Smooth muscle cell (in vitro differentiated cells): ENCODE measurements at regions not wholly inside any gene's neighbourhood (a gene's known extent, or its start where the extent isn't known, plus 50 kb on each side); places are given as distances from the start of the nearest gene placed in this dataset.

ENCODE experiments used
- DNase-seq: peaks from one replicate; lab custom pipeline; 2025; ENCODE audit not compliant: unreplicated experiment; lab: John Stamatoyannopoulos, UW
- H2AFZ ChIP-seq: fragments of 200-600 bp; sonication (generic); 2 replicates; pipeline ENCODE4 v1.6.0; 2016; ENCODE audit warnings: antibody characterized with exemption, low read depth, mild to moderate bottlenecking
- H3F3A ChIP-seq: fragments of 200-600 bp; sonication (generic); 2 replicates; pipeline ENCODE4 v1.6.0; 2017; ENCODE audit warnings: antibody characterized with exemption, low read depth
- H3K27ac ChIP-seq: fragments of 200-600 bp; sonication (generic); 2 replicates; pipeline ENCODE4 v1.5.1; 2016; ENCODE audit warnings: low read depth, mild to moderate bottlenecking
- H3K27me3 ChIP-seq: fragments of 200-600 bp; sonication (generic); 2 replicates; pipeline ENCODE4 v1.6.1; 2016; ENCODE audit warnings: low read depth, mild to moderate bottlenecking
- H3K36me3 ChIP-seq: fragments of 200-600 bp; sonication (generic); 2 replicates; pipeline ENCODE4 v1.5.1; 2016; ENCODE audit warnings: low read depth
- H3K4me1 ChIP-seq: fragments of 200-600 bp; sonication (generic); 2 replicates; pipeline ENCODE4 v1.5.1; 2016; ENCODE audit warnings: low read depth
- H3K4me2 ChIP-seq: fragments of 200-600 bp; sonication (generic); 2 replicates; pipeline ENCODE4 v1.6.0; 2016; ENCODE audit warnings: mild to moderate bottlenecking
- H3K4me3 ChIP-seq: fragments of 200-600 bp; sonication (generic); 2 replicates; pipeline ENCODE4 v1.5.1; 2016; ENCODE audit warnings: mild to moderate bottlenecking
- H3K79me2 ChIP-seq: fragments of 200-600 bp; sonication (generic); 2 replicates; pipeline ENCODE4 v1.6.0; 2016; ENCODE audit warnings: low read depth, mild to moderate bottlenecking
- H3K9ac ChIP-seq: fragments of 200-600 bp; sonication (generic); 2 replicates; pipeline ENCODE4 v1.6.0; 2016; ENCODE audit warnings: low read depth
- H3K9me3 ChIP-seq: fragments of 200-600 bp; sonication (generic); replicated peaks from 2 replicates; pipeline ENCODE4 v1.5.1; 2016; ENCODE audit warnings: low read depth
- H4K20me1 ChIP-seq: fragments of 200-600 bp; sonication (generic); 2 replicates; pipeline ENCODE4 v1.6.0; 2016; ENCODE audit warnings: low read depth
- WGBS: methylation state at CpG from one replicate; pipeline ENCODE4 v1.1.7; 2016; ENCODE audit warnings: low lambda C conversion rate; 5-methylcytosine and 5-hydroxymethylcytosine counted together
- TF ChIP-seq, protein P1 (sequence below): fragments of 200-600 bp; sonication (generic); IDR thresholded peaks from 2 replicates; pipeline ENCODE4 v1.5.1; 2017; ENCODE audit warnings: borderline replicate concordance, mild to moderate bottlenecking, antibody characterized with exemption; ENCODE audit not compliant: insufficient read depth, poor library complexity, severe bottlenecking

DNA sequence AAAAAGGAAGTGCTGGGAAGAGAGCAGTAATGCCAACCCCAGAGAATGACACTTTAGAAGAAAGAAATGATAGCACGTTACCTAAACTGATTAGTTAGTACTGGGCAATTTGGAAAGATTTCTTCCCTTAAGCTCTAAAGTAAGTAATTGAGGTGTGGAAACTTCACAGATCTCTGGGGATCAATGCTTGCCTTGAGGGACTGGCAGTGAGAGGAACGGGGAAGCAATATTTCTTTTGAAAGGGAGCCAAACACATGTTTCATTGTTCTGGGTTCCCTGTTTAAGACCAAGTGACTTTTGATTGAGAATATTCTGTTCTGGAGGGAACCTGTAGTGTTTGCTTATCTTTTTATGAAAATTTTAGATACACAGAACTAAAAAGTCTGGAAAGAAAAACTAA lies 190.5 kb downstream of the NDFIP2 start:
- H3F3A ChIP-seq, result no peaks in the 10 kb centered on the region
- H3K4me2 ChIP-seq, result no peak overlapping the region
- no peaks in the 10 kb centered on the region for H3K79me2 ChIP-seq
- no peaks in the 10 kb centered on the region for H3K36me3 ChIP-seq
- no peaks in the 10 kb centered on the region for H3K4me1 ChIP-seq
- no peak overlapping the region for H3K4me3 ChIP-seq
- H3K27me3 ChIP-seq, result no peaks in the 10 kb centered on the region
- H3K9ac ChIP-seq, result no peak overlapping the region
- no peaks in the 10 kb centered on the region for H3K9me3 ChIP-seq
- TF ChIP-seq, protein P1, sequence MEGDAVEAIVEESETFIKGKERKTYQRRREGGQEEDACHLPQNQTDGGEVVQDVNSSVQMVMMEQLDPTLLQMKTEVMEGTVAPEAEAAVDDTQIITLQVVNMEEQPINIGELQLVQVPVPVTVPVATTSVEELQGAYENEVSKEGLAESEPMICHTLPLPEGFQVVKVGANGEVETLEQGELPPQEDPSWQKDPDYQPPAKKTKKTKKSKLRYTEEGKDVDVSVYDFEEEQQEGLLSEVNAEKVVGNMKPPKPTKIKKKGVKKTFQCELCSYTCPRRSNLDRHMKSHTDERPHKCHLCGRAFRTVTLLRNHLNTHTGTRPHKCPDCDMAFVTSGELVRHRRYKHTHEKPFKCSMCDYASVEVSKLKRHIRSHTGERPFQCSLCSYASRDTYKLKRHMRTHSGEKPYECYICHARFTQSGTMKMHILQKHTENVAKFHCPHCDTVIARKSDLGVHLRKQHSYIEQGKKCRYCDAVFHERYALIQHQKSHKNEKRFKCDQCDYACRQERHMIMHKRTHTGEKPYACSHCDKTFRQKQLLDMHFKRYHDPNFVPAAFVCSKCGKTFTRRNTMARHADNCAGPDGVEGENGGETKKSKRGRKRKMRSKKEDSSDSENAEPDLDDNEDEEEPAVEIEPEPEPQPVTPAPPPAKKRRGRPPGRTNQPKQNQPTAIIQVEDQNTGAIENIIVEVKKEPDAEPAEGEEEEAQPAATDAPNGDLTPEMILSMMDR, result no peak
- no peak for DNase-seq
- WGBS, result 57% methylated on average over 2 of the region's 2 CpGs
- H2AFZ ChIP-seq, result no peak overlapping the region
- no peaks in the 10 kb centered on the region for H4K20me1 ChIP-seq
- no peak overlapping the region for H3K27ac ChIP-seq

DNA sequence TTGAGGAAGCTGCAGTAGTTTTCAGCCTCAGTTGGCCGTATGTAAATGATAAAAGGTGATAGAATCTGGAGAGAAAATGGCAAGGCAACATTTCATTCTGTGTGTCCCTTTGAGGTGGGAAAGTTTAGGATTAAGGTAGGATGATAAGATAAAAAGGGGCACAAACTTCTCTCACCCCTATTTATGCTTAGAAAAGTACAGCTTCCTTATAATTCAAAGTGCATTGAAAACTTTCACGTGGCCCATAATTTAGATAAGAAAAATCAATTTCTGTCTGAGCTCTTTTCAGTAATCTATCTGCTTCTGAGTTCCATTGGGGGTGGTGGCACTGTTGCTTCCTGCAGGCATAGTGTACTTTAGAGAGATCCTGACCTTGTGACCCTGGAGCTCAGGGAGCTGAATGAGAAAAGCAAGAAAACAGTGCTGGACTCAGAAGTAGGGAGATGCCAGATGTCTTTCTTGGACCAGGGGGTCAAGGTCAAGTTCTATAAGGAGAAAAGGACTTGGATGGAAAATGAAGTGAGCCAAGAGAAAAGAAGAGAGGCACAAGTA lies 187.3 kb downstream of the NDFIP2 start:
- Histone ChIP-seq H3K27me3 (no peaks in the 10 kb centered on the region), H3K9me3 (no peaks in the 10 kb centered on the region), H3K9ac (no peak overlapping the region), H3K36me3 (no peaks in the 10 kb centered on the region), H2AFZ (no peak overlapping the region), H3K27ac (no peak overlapping the region), H3K4me3 (no peak overlapping the region), H4K20me1 (no peaks in the 10 kb centered on the region), H3K79me2 (no peaks in the 10 kb centered on the region), H3K4me1 (peaks cover 2% of the 10 kb centered on the region), H3F3A (no peaks in the 10 kb centered on the region), H3K4me2 (no peak overlapping the region)
- TF ChIP-seq, protein P1, result no peak
- 82% methylated on average over 2 of the region's 2 CpGs for WGBS
- no peak for DNase-seq

DNA sequence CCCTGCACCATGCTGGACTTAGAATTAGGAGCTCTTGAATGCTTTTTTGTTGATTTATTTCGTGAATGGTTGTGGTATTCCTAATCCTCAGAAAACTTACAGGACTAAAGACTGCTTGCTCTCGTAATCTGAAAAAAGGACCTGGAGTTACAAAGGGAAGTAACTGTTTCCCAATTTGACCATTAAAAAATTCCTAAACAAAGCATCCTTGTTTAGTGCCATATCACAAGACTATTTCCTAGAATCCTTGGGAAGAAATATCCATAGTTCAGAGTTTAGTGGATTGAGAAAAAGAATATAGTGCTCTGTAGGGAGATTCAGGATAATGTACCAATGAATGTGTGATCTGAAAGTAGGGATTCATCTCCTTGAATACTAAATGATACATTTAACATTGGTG lies 186.8 kb downstream of the NDFIP2 start:
- H3F3A ChIP-seq, result no peaks in the 10 kb centered on the region
- no peaks in the 10 kb centered on the region for H3K9me3 ChIP-seq
- 59% methylated on average over 2 of the region's 2 CpGs for WGBS
- no peak overlapping the region for H3K9ac ChIP-seq
- TF ChIP-seq, protein P1, result no peak
- no peak overlapping the region for H2AFZ ChIP-seq
- no peaks in the 10 kb centered on the region for H3K36me3 ChIP-seq
- peaks cover 8% of the 10 kb centered on the region for H3K4me1 ChIP-seq
- no peak overlapping the region for H3K27ac ChIP-seq
- H3K79me2 ChIP-seq, result no peaks in the 10 kb centered on the region
- H3K4me3 ChIP-seq, result no peak overlapping the region
- no peak overlapping the region for H3K4me2 ChIP-seq
- H4K20me1 ChIP-seq, result no peaks in the 10 kb centered on the region
- no peaks in the 10 kb centered on the region for H3K27me3 ChIP-seq
- no peak for DNase-seq

DNA sequence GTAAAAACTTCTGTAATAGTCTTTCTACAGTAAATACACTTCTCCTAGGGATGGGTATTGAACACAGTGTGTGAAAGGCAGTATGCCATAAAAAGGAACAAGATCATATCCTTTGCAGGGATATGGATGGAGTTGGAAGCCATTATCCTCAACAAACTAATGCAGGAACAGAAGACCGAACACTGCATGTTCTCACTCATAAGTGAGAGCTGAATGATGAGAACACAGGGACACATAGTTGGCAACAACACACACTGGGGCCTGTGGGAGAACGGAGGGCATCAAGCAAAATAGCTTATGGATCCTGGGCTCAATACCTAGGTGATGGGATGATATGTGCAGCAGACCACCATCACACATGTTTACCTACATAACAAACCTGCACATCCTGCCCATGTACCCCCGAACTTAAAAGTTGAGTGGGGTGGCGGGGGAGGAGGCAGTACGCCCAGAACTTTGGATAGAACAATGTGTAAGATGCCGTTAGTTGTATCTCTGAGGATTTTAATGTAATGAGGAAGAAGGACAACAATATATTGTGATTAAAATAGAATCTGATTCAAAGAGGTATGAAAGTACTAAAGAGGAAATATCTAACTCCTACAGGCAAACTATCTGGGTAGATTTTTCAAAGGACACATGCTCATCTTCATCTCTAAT lies 183.2 kb downstream of the NDFIP2 start:
- Histone ChIP-seq H3K9me3 (no peaks in the 10 kb centered on the region), H2AFZ (no peak overlapping the region), H3K36me3 (no peaks in the 10 kb centered on the region), H3K4me3 (no peak overlapping the region), H3K79me2 (no peaks in the 10 kb centered on the region), H3K27me3 (no peaks in the 10 kb centered on the region), H3K4me2 (no peak overlapping the region), H3K27ac (no peak overlapping the region), H3F3A (no peaks in the 10 kb centered on the region), H3K4me1 (peaks cover 20% of the 10 kb centered on the region), H4K20me1 (no peaks in the 10 kb centered on the region), H3K9ac (no peak overlapping the region)
- 77% methylated on average over 6 of the region's 6 CpGs for WGBS
- no peak for DNase-seq
- TF ChIP-seq, protein P1, result no peak
